CD14-positive monocyte (primary cell): ENCODE measurements at regions not wholly inside any gene's neighbourhood (a gene's known extent, or its start where the extent isn't known, plus 50 kb on each side); places are given as distances from the start of the nearest gene placed in this dataset.
A peak's percentile ranks its signal among the peaks of the same experiment; 100 is the strongest.

Experiments used
- DNase-seq, 3 donors: peaks; one replicate each; pipeline ENCODE4 v3.0.0-alpha.2; 2011 to 2022
- H2AFZ ChIP-seq: 2 replicates; pipeline ENCODE4 v1.6.0; 2012; ENCODE audit warnings: mild to moderate bottlenecking, low read depth, low read length, inconsistent platforms; ENCODE audit not compliant: insufficient read depth, poor library complexity, severe bottlenecking
- H3K27ac ChIP-seq, 2 donors: 1 replicate in 1 of 2; 2 replicates in 1 of 2; pipeline ENCODE4 v1.5.1; 2012 to 2013; ENCODE audit warnings: low read length in 2 of 2, control low read depth in 1 of 2, inconsistent platforms in 1 of 2, low read depth in 1 of 2, mild to moderate bottlenecking in 1 of 2
- H3K27me3 ChIP-seq, 2 donors: one replicate each; pipeline versions ENCODE4 v1.6.0 to v1.6.1; 2011 to 2013; ENCODE audit warnings: low read length in 2 of 2; ENCODE audit not compliant: control insufficient read depth in 2 of 2, insufficient read depth in 2 of 2
- H3K36me3 ChIP-seq, 2 donors: replicated peaks in 1 of 2; 1 replicate in 1 of 2; 2 replicates in 1 of 2; pipeline versions ENCODE4 v1.5.1 to v1.6.1; 2012 to 2013; ENCODE audit warnings: low read length in 2 of 2, control low read depth in 1 of 2, inconsistent platforms in 1 of 2, mild to moderate bottlenecking in 1 of 2; ENCODE audit not compliant: insufficient read depth in 2 of 2, control insufficient read depth in 1 of 2
- H3K4me1 ChIP-seq, 2 donors: 1 replicate in 1 of 2; 2 replicates in 1 of 2; pipeline versions ENCODE4 v1.5.1 to v1.6.1; 2012 to 2013; ENCODE audit warnings: low read length in 2 of 2, control low read depth in 1 of 2, inconsistent platforms in 1 of 2, mild to moderate bottlenecking in 1 of 2, moderate library complexity in 1 of 2; ENCODE audit not compliant: insufficient read depth in 2 of 2, control insufficient read depth in 1 of 2
- H3K4me2 ChIP-seq: replicated peaks from 2 replicates; pipeline ENCODE3; 2012; ENCODE audit warnings: low read length, moderate library complexity, mild to moderate bottlenecking; ENCODE audit not compliant: poor library complexity, severe bottlenecking; ENCODE audit errors: extremely low read depth
- H3K4me3 ChIP-seq, 3 experiments: fragments of 200-600 bp in 1 of 3; sonication (generic) in 1 of 3; replicated peaks in 1 of 3; 1 replicate in 2 of 3; 2 replicates in 1 of 3; pipeline ENCODE4 v1.5.1; 2011 to 2013; ENCODE audit warnings: low read length in 3 of 3, mild to moderate bottlenecking in 3 of 3, control low read depth in 2 of 3, low read depth in 2 of 3, inconsistent platforms in 1 of 3, moderate library complexity in 1 of 3
- H3K79me2 ChIP-seq: 2 replicates; pipeline ENCODE4 v1.6.0; 2012; ENCODE audit warnings: mild to moderate bottlenecking, control low read depth, inconsistent platforms, low read length, moderate library complexity; ENCODE audit not compliant: insufficient read depth
- H3K9ac ChIP-seq: 2 replicates; pipeline ENCODE4 v1.6.0; 2017; ENCODE audit warnings: low read length, mild to moderate bottlenecking; ENCODE audit not compliant: insufficient read depth, poor library complexity, severe bottlenecking
- H3K9me3 ChIP-seq, 2 donors: replicated peaks in 1 of 2; 1 replicate in 1 of 2; 2 replicates in 1 of 2; pipeline versions ENCODE4 v1.5.1 to v1.6.1; 2012 to 2013; ENCODE audit warnings: low read length in 2 of 2, control low read depth in 1 of 2; ENCODE audit not compliant: control insufficient read depth in 1 of 2, insufficient read depth in 1 of 2
- H4K20me1 ChIP-seq: 2 replicates; pipeline ENCODE4 v1.6.0; 2012; ENCODE audit warnings: mild to moderate bottlenecking, low read length, control low read depth, moderate library complexity; ENCODE audit not compliant: insufficient read depth
- H3K27ac Mint-ChIP-seq, 7 donors: one replicate each; pipeline ENCODE4 v1.8.0; 2020; ENCODE audit warnings: mild to moderate bottlenecking in 7 of 7, mixed read lengths in 7 of 7, moderate library complexity in 6 of 7, inconsistent platforms in 2 of 7
- H3K27me3 Mint-ChIP-seq, 3 donors: one replicate each; pipeline ENCODE4 v1.8.0; 2021 to 2022; ENCODE audit warnings: low read depth in 3 of 3, mild to moderate bottlenecking in 3 of 3, mixed read lengths in 3 of 3, moderate library complexity in 3 of 3, inconsistent platforms in 1 of 3
- H3K36me3 Mint-ChIP-seq, 2 donors: one replicate each; pipeline ENCODE4 v1.8.0; 2020; ENCODE audit warnings: mixed read lengths in 2 of 2, inconsistent platforms in 1 of 2, mild to moderate bottlenecking in 1 of 2
- H3K4me1 Mint-ChIP-seq: one replicate; pipeline ENCODE4 v1.8.0; 2020; ENCODE audit warnings: mild to moderate bottlenecking, mixed read lengths
- H3K4me3 Mint-ChIP-seq, 2 donors: one replicate each; pipeline ENCODE4 v1.8.0; 2020; ENCODE audit warnings: mild to moderate bottlenecking in 2 of 2, mixed read lengths in 2 of 2, moderate library complexity in 1 of 2
- H3K9me3 Mint-ChIP-seq, 7 donors: one replicate each; pipeline ENCODE4 v1.8.0; 2020 to 2022; ENCODE audit warnings: mixed read lengths in 7 of 7, mild to moderate bottlenecking in 6 of 7, moderate library complexity in 6 of 7, inconsistent platforms in 2 of 7
- CTCF ChIP-seq: fragments of 200-600 bp; IDR thresholded peaks from one replicate; pipeline ENCODE4 v1.8.0; 2022; ENCODE audit warnings: antibody characterized with exemption, mild to moderate bottlenecking
- WGBS: methylation state at CpG from one replicate; pipeline ENCODE4 v1.1.5; 2013; ENCODE audit warnings: missing lambda C conversion rate; ENCODE audit not compliant: insufficient coverage; 5-methylcytosine and 5-hydroxymethylcytosine counted together
- intact Hi-C, 2 donors: fragments of 100-400 bp; cut with micrococcal nuclease; formaldehyde crosslinking; loops; one replicate each; pipeline versions ENCODE4 v1.15.0 to v1.15.1; 2023

GRCh38 chr6:156167016-156167624 is 610.1 kb upstream of the ARID1B start:
- H3K36me3 Mint-ChIP-seq: no peaks in the 10 kb centered on the region
- DNase-seq: no peak
- H3K4me2 ChIP-seq: peak overlapping the region; percentile 53

GRCh38 chr6:156166093-156166492 is 611.1 kb upstream of the ARID1B start:
- peaks cover 0 to 3% of the 10 kb centered on the region in 2 donors for H3K4me1 ChIP-seq
- no peaks in the 10 kb centered on the region for H3K27me3 ChIP-seq
- H4K20me1 ChIP-seq: no peaks in the 10 kb centered on the region
- H3K27ac ChIP-seq: no peak overlapping the region
- intact Hi-C loops: no loop called here
- Mint-ChIP-seq H3K27me3 (peaks cover 1 to 3% (median 2%) of the 10 kb centered on the region in 3 donors), H3K4me3 (no peak overlapping the region), H3K9me3 (peaks cover 0 to 3% (median 0%) of the 10 kb centered on the region in 7 donors), H3K4me1 (peaks cover 26% of the 10 kb centered on the region), H3K36me3 (no peaks in the 10 kb centered on the region), H3K27ac (no peak overlapping the region)
- no peak for DNase-seq
- WGBS: 100% methylated on average over 1 of the region's 4 CpGs
- H3K79me2 ChIP-seq: no peaks in the 10 kb centered on the region
- H3K4me3 ChIP-seq: no peak overlapping the region
- H3K9me3 ChIP-seq: no peaks in the 10 kb centered on the region
- no peaks in the 10 kb centered on the region for H3K36me3 ChIP-seq
- no peak overlapping the region for H3K4me2 ChIP-seq
- no peak for TF ChIP-seq CTCF
- no peak overlapping the region for H2AFZ ChIP-seq
- H3K9ac ChIP-seq: no peak overlapping the region

More at GRCh38 chr6:156167016-156167624, 610.1 kb upstream of the ARID1B start:
- no peaks in the 10 kb centered on the region for H3K9me3 ChIP-seq
- Mint-ChIP-seq H3K27ac (no peak overlapping the region), H3K4me3 (peak overlapping the region; percentile 38 to 72), H3K9me3 (peaks cover 0 to 3% (median 0%) of the 10 kb centered on the region in 7 donors), H3K4me1 (peaks cover 23% of the 10 kb centered on the region), H3K27me3 (peaks cover under 1 to 3% (median 2%) of the 10 kb centered on the region in 3 donors)
- no peaks in the 10 kb centered on the region for H4K20me1 ChIP-seq
- H3K79me2 ChIP-seq: no peaks in the 10 kb centered on the region
- TF ChIP-seq CTCF: no peak
- no peak overlapping the region for H3K9ac ChIP-seq
- 100% methylated on average over 2 of the region's 7 CpGs for WGBS
- H3K36me3 ChIP-seq: no peaks in the 10 kb centered on the region
- H3K27me3 ChIP-seq: no peaks in the 10 kb centered on the region
- peaks cover 0 to 3% of the 10 kb centered on the region in 2 donors for H3K4me1 ChIP-seq
- H2AFZ ChIP-seq: peak overlapping the region; percentile 66
- peak overlapping the region in 2 of 3 experiments; percentile 17 to 38 for H3K4me3 ChIP-seq
- intact Hi-C loops: no loop called here
- H3K27ac ChIP-seq: no peak overlapping the region
